ENCODE measurements at regions not wholly inside any gene's neighbourhood (a gene's known extent, or its start where the extent isn't known, plus 50 kb on each side); places are given as distances from the start of the nearest gene placed in this dataset.

DNA sequence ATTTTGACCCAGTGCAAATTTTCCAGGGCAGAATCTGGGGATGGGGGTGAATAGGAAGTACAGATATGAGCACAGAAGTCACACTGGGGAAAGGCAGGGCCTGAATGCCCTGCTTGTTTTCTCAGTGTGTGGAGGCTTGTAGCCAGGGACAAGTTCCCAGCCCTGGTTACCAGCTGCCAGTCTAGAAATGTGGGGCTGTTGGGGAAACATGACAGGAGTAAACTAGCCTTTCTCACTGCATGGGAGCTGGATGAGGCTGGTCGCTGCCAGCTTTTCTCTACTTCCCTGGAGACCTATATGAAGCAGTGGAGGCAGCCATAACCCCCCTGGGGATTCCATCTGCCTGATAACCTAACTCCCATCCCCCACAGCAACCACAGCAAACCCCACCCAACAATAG lies 2267.7 kb downstream of the PCDH9 start:
- TF ChIP-seq, protein P1, sequence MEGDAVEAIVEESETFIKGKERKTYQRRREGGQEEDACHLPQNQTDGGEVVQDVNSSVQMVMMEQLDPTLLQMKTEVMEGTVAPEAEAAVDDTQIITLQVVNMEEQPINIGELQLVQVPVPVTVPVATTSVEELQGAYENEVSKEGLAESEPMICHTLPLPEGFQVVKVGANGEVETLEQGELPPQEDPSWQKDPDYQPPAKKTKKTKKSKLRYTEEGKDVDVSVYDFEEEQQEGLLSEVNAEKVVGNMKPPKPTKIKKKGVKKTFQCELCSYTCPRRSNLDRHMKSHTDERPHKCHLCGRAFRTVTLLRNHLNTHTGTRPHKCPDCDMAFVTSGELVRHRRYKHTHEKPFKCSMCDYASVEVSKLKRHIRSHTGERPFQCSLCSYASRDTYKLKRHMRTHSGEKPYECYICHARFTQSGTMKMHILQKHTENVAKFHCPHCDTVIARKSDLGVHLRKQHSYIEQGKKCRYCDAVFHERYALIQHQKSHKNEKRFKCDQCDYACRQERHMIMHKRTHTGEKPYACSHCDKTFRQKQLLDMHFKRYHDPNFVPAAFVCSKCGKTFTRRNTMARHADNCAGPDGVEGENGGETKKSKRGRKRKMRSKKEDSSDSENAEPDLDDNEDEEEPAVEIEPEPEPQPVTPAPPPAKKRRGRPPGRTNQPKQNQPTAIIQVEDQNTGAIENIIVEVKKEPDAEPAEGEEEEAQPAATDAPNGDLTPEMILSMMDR (IDR thresholded peaks at IDR 0.05; ENCODE audit: low read depth, low read length, poor library complexity, severe bottlenecking) = no peak
- TF ChIP-seq EZH2phosphoT487 (IDR thresholded peaks at IDR 0.05; ENCODE audit: borderline replicate concordance, low read length) = no peak
